ENCODE measurements at regions not wholly inside any gene's neighbourhood (a gene's known extent, or its start where the extent isn't known, plus 50 kb on each side); places are given as distances from the start of the nearest gene placed in this dataset.

- Histone ChIP-seq H3K4me1 (no peaks in the 10 kb centered on the region), H3K9me3 (no peaks in the 10 kb centered on the region), H3K27ac (no peak overlapping the region), H3K4me3 (no peak overlapping the region), H3K27me3 (no peaks in the 10 kb centered on the region), H3K36me3 (no peaks in the 10 kb centered on the region)
- DNase-seq (ENCODE audit: low spot score in 2 of 2): no peak
- 84 to 85% methylated on average over 2 of the region's 2 CpGs for WGBS, 2 donors
- TF ChIP-seq CTCF (IDR thresholded peaks at IDR 0.05) (no peak), POLR2A (IDR thresholded peaks at IDR 0.05) (no peak)
Observed at GRCh38 chr6:23086100-23086499, 516.7 kb downstream of the HDGFL1 start.

GRCh38 chr6:23087471-23087870 lies 518.1 kb downstream of the HDGFL1 start:
- TF ChIP-seq POLR2A (IDR thresholded peaks at IDR 0.05) (no peak), EP300 (IDR thresholded peaks at IDR 0.05) (no peak), CTCF (IDR thresholded peaks at IDR 0.05) (no peak)
- H3K27me3 ChIP-seq: no peaks in the 10 kb centered on the region
- no peaks in the 10 kb centered on the region for H3K36me3 ChIP-seq
- no peaks in the 10 kb centered on the region for H3K9me3 ChIP-seq
- no peak overlapping the region for H3K4me3 ChIP-seq
- no peaks in the 10 kb centered on the region for H3K4me1 ChIP-seq
- no peak overlapping the region for H3K27ac ChIP-seq
- DNase-seq (ENCODE audit: low spot score in 2 of 2): no peak

GRCh38 chr6:23088761-23089160 lies 519.4 kb downstream of the HDGFL1 start:
- WGBS, 2 donors: 40 to 56% methylated on average over 1 of the region's 1 CpG

GRCh38 chr6:23089981-23090380 lies 520.6 kb downstream of the HDGFL1 start:
- Histone ChIP-seq H3K4me3 (no peak overlapping the region), H3K4me1 (no peaks in the 10 kb centered on the region), H3K9me3 (no peaks in the 10 kb centered on the region), H3K27ac (no peak overlapping the region), H3K27me3 (no peaks in the 10 kb centered on the region), H3K36me3 (no peaks in the 10 kb centered on the region)
- DNase-seq (ENCODE audit: low spot score in 2 of 2): no peak
- TF ChIP-seq CTCF (IDR thresholded peaks at IDR 0.05) (no peak), EP300 (IDR thresholded peaks at IDR 0.05) (no peak), POLR2A (IDR thresholded peaks at IDR 0.05) (no peak)
- WGBS, 2 donors: 67 to 75% methylated on average over 5 of the region's 5 CpGs

More at GRCh38 chr6:23088761-23089160, 519.4 kb downstream of the HDGFL1 start:
- Histone ChIP-seq H3K27me3 (no peaks in the 10 kb centered on the region), H3K36me3 (no peaks in the 10 kb centered on the region), H3K9me3 (no peaks in the 10 kb centered on the region), H3K27ac (no peak overlapping the region), H3K4me1 (no peaks in the 10 kb centered on the region), H3K4me3 (no peak overlapping the region)
- TF ChIP-seq CTCF (IDR thresholded peaks at IDR 0.05): no peak
- TF ChIP-seq POLR2A (IDR thresholded peaks at IDR 0.05): no peak
- no peak for TF ChIP-seq EP300 (IDR thresholded peaks at IDR 0.05)
- DNase-seq (ENCODE audit: low spot score in 2 of 2): no peak

- peaks cover 0 to 16% (median 0%) of the 10 kb centered on the region in 4 donors for H3K9me3 ChIP-seq
- no peaks in the 10 kb centered on the region for H3K36me3 ChIP-seq
- H3K4me1 ChIP-seq: no peaks in the 10 kb centered on the region
- DNase-seq (ENCODE audit: low spot score in 2 of 2): no peak
- H3K4me3 ChIP-seq: no peak overlapping the region
- no peak for TF ChIP-seq POLR2A (IDR thresholded peaks at IDR 0.05)
- no peak for TF ChIP-seq EP300 (IDR thresholded peaks at IDR 0.05)
- no peak for TF ChIP-seq CTCF (IDR thresholded peaks at IDR 0.05)
- no peak overlapping the region for H3K27ac ChIP-seq
- no peaks in the 10 kb centered on the region for H3K27me3 ChIP-seq
- WGBS, 2 donors: 59 to 71% methylated on average over 3 of the region's 3 CpGs
Observed at GRCh38 chr6:23091795-23092194, 522.4 kb downstream of the HDGFL1 start.

Measured in tibial nerve (tissue), 4 donors.